Spleen (tissue), 7 donors: ENCODE measurements at regions not wholly inside any gene's neighbourhood (a gene's known extent, or its start where the extent isn't known, plus 50 kb on each side); places are given as distances from the start of the nearest gene placed in this dataset.

Experiments
- POLR2A ChIP-seq, 3 donors: fragments of 450-650 bp; IDR thresholded peaks; one replicate each; pipeline ENCODE4 v1.5.1; 2017; ENCODE audit warnings: antibody characterized with exemption in 3 of 3, mild to moderate bottlenecking in 1 of 3
- TF ChIP-seq, protein P1 (sequence below), 11 experiments: fragments of 200-600 bp in 7 of 11; fragments of 450-650 bp in 4 of 11; sonication (generic) in 4 of 11; IDR thresholded peaks in 8 of 11; conservative IDR thresholded peaks in 3 of 11; 1 replicate in 7 of 11; 2 replicates in 4 of 11; pipeline versions ENCODE4 v1.4.0 to v1.8.0; 2016 to 2021; ENCODE audit warnings: antibody characterized with exemption in 11 of 11, inconsistent platforms in 4 of 11, mild to moderate bottlenecking in 1 of 11
- donor health status: DM: no; HTN: no; CAD: no; lungs with moderate emphysema.
- donor health status: DM: no; HTN: no; CAD: no.
- donor health status: DM: no; HTN: no; CAD: no.

DNA sequence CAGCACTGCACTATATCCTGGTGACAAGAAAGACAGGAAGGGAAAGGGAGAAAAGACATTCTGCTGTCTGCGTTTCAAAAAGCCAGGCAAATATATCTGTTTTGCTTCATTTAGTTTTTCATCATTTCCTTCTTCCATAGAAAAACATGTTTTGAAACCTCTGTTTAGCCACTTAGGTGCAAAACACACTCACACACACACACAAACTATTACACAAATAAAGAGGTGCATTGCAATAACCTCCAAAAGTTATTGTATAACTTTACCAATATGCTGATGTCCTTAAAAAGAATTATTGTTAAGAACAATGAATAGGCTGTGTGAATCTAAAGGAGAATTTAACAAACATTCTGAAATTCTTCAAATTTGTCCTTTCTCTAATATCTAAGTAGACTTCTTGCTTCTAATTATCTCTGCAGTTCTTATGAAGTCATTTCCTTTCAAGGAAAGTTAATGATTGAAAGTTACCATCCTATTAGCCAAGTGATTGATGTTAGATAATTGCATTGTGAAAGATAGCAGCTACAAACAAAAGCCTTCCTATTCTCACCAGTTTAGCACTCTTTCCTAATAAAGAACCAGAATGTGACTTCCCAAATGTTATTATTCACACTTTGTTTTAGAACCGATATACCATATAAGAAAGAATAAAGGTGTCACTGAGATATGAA, 516.7 kb downstream of the KCNJ3 start:
- TF ChIP-seq, protein P1, sequence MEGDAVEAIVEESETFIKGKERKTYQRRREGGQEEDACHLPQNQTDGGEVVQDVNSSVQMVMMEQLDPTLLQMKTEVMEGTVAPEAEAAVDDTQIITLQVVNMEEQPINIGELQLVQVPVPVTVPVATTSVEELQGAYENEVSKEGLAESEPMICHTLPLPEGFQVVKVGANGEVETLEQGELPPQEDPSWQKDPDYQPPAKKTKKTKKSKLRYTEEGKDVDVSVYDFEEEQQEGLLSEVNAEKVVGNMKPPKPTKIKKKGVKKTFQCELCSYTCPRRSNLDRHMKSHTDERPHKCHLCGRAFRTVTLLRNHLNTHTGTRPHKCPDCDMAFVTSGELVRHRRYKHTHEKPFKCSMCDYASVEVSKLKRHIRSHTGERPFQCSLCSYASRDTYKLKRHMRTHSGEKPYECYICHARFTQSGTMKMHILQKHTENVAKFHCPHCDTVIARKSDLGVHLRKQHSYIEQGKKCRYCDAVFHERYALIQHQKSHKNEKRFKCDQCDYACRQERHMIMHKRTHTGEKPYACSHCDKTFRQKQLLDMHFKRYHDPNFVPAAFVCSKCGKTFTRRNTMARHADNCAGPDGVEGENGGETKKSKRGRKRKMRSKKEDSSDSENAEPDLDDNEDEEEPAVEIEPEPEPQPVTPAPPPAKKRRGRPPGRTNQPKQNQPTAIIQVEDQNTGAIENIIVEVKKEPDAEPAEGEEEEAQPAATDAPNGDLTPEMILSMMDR (IDR thresholded peaks at IDR 0.05 in 8 of 11, conservative IDR thresholded peaks at IDR 0.05 in 3 of 11) = no peak
- no peak for TF ChIP-seq POLR2A (IDR thresholded peaks at IDR 0.05)
